ENCODE measurements at regions not wholly inside any gene's neighbourhood (a gene's known extent, or its start where the extent isn't known, plus 50 kb on each side); places are given as distances from the start of the nearest gene placed in this dataset.

DNA sequence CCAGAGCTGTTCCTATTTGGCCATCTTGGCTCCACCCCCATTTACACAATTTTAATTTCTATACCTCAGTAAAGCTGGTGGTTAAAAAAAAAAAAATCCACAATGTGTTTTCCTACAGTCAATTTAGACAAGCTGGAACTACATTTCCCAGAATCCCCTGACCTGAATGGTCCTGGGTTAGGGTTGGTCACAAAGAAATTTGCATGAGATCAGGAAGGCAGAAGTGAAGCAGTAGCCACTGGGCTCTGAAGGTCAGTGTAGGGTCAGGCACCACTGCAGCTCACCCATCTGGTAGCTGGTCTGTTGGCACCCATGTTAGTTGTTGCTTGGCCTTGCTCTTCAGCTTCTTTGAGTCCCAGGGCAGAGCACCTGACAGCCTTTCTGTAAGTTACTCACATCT is 210.7 kb upstream of the API5 start:
- no peak overlapping the region for H3K27ac Mint-ChIP-seq
- no peaks in the 10 kb centered on the region for H3K27me3 Mint-ChIP-seq (ENCODE audit: insufficient read depth)
- H3K4me1 Mint-ChIP-seq (ENCODE audit: low read depth), result no peaks in the 10 kb centered on the region
- H3K9me3 Mint-ChIP-seq, result peaks cover 3% of the 10 kb centered on the region
- H3K36me3 Mint-ChIP-seq (ENCODE audit: low read depth), result no peaks in the 10 kb centered on the region
- intact Hi-C loops (cut with micrococcal nuclease), result no loop called here
- H3K4me3 Mint-ChIP-seq, result no peak overlapping the region
- no peak for DNase-seq (ENCODE audit: low spot score)

DNA sequence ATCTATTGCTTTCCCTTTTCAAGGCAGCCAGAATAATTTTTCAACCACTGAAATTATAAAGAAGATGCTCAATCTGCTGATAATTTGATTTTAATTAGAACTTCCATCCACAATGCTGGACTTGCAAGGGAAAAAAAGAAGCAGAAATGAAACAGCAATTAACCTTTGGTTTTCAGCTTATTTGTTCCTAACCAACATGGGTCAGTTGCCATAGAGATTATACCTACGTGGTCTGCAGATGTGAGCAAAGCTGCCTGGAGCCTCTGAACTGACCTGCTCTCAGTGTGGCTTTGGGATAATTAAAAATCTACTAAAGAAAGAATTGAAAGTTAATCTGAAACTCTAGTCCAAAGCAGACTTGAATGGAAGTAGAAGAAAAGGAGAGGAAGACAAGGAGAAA is 195.7 kb upstream of the API5 start:
- DNase-seq (ENCODE audit: low spot score), result no peak

GRCh38 chr11:43119275-43119970 is 192.4 kb upstream of the API5 start:
- intact Hi-C loops (cut with micrococcal nuclease), result no loop called here
- Mint-ChIP-seq H3K4me1 (ENCODE audit: low read depth) (no peaks in the 10 kb centered on the region), H3K36me3 (ENCODE audit: low read depth) (no peaks in the 10 kb centered on the region), H3K27me3 (ENCODE audit: insufficient read depth) (no peaks in the 10 kb centered on the region), H3K4me3 (no peak overlapping the region), H3K9me3 (no peaks in the 10 kb centered on the region), H3K27ac (no peak overlapping the region)
- DNase-seq (ENCODE audit: low spot score), result no peak

More for the DNA sequence above, 195.7 kb upstream of the API5 start:
- intact Hi-C loops (cut with micrococcal nuclease), result no loop called here
- Mint-ChIP-seq H3K36me3 (ENCODE audit: low read depth) (no peaks in the 10 kb centered on the region), H3K9me3 (peaks cover 4% of the 10 kb centered on the region), H3K4me3 (no peak overlapping the region), H3K27me3 (ENCODE audit: insufficient read depth) (no peaks in the 10 kb centered on the region), H3K27ac (no peak overlapping the region), H3K4me1 (ENCODE audit: low read depth) (no peaks in the 10 kb centered on the region)

- Mint-ChIP-seq H3K27me3 (ENCODE audit: insufficient read depth) (no peaks in the 10 kb centered on the region), H3K4me3 (no peak overlapping the region), H3K27ac (no peak overlapping the region), H3K9me3 (no peaks in the 10 kb centered on the region), H3K4me1 (ENCODE audit: low read depth) (no peaks in the 10 kb centered on the region), H3K36me3 (ENCODE audit: low read depth) (no peaks in the 10 kb centered on the region)
- intact Hi-C loops (cut with micrococcal nuclease), result no loop called here
- DNase-seq (ENCODE audit: low spot score), result no peak
Measured at GRCh38 chr11:43122546-43122945, 189.2 kb upstream of the API5 start.

DNA sequence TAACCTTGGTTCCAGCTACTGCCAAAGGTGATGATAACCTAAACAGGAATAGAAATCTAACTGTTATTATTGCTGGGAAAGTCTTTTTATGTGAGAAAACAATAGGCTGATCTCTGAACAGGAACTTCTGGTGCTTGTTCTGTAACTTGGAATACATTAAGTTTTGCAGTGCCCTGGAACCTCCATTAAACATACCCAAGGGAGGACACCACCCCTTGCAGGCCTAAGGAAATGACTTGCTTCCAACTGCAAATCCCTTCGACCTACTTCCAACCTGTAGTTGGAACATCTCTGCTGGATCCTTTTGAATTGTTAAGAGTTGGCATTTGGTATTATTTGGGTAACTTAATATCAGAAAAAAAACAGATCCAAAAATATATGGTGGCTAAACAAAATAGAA is 188.4 kb upstream of the API5 start:
- H3K27ac Mint-ChIP-seq, result no peak overlapping the region
- no peaks in the 10 kb centered on the region for H3K27me3 Mint-ChIP-seq (ENCODE audit: insufficient read depth)
- H3K36me3 Mint-ChIP-seq (ENCODE audit: low read depth), result no peaks in the 10 kb centered on the region
- no peaks in the 10 kb centered on the region for H3K9me3 Mint-ChIP-seq
- H3K4me1 Mint-ChIP-seq (ENCODE audit: low read depth), result no peaks in the 10 kb centered on the region
- intact Hi-C loops (cut with micrococcal nuclease), result no loop called here
- no peak overlapping the region for H3K4me3 Mint-ChIP-seq
- no peak for DNase-seq (ENCODE audit: low spot score)

- no peaks in the 10 kb centered on the region for H3K27me3 Mint-ChIP-seq (ENCODE audit: insufficient read depth)
- H3K27ac Mint-ChIP-seq, result no peak overlapping the region
- intact Hi-C loops (cut with micrococcal nuclease), result no loop called here
- no peak for DNase-seq (ENCODE audit: low spot score)
- no peaks in the 10 kb centered on the region for H3K9me3 Mint-ChIP-seq
- H3K36me3 Mint-ChIP-seq (ENCODE audit: low read depth), result no peaks in the 10 kb centered on the region
- H3K4me3 Mint-ChIP-seq, result no peak overlapping the region
- no peaks in the 10 kb centered on the region for H3K4me1 Mint-ChIP-seq (ENCODE audit: low read depth)
Measured at GRCh38 chr11:43124272-43124935, 187.4 kb upstream of the API5 start.

DNA sequence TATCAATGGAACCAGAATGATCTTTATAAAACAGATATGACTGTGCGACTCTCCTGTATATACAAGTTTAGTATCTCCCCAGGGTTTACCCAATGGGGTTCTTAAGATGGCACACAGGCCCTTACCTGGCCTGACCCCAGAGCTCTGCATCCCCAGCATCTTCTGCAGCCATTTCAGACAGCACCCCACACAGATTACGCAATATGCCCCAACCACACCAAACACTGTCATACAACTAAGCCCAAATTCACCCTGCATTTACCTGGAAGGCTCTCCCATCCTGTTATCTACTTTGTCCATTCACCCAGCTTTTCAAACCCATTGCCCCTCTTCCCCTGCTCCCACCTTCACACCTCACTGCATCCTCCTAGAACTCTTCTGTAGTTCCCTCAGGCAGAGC is 182.5 kb upstream of the API5 start:
- Mint-ChIP-seq H3K4me1 (ENCODE audit: low read depth) (no peaks in the 10 kb centered on the region), H3K9me3 (no peaks in the 10 kb centered on the region), H3K4me3 (no peak overlapping the region), H3K27me3 (ENCODE audit: insufficient read depth) (no peaks in the 10 kb centered on the region), H3K27ac (no peak overlapping the region), H3K36me3 (ENCODE audit: low read depth) (no peaks in the 10 kb centered on the region)
- no peak for DNase-seq (ENCODE audit: low spot score)
- intact Hi-C loops (cut with micrococcal nuclease), result no loop called here

GRCh38 chr11:43130616-43131015 is 181.2 kb upstream of the API5 start:
- H3K4me1 Mint-ChIP-seq (ENCODE audit: low read depth), result no peaks in the 10 kb centered on the region
- H3K27me3 Mint-ChIP-seq (ENCODE audit: insufficient read depth), result no peaks in the 10 kb centered on the region
- no peaks in the 10 kb centered on the region for H3K36me3 Mint-ChIP-seq (ENCODE audit: low read depth)
- no peak overlapping the region for H3K27ac Mint-ChIP-seq
- no peak for DNase-seq (ENCODE audit: low spot score)
- H3K4me3 Mint-ChIP-seq, result no peak overlapping the region
- no peaks in the 10 kb centered on the region for H3K9me3 Mint-ChIP-seq
- intact Hi-C loops (cut with micrococcal nuclease), result no loop called here

DNA sequence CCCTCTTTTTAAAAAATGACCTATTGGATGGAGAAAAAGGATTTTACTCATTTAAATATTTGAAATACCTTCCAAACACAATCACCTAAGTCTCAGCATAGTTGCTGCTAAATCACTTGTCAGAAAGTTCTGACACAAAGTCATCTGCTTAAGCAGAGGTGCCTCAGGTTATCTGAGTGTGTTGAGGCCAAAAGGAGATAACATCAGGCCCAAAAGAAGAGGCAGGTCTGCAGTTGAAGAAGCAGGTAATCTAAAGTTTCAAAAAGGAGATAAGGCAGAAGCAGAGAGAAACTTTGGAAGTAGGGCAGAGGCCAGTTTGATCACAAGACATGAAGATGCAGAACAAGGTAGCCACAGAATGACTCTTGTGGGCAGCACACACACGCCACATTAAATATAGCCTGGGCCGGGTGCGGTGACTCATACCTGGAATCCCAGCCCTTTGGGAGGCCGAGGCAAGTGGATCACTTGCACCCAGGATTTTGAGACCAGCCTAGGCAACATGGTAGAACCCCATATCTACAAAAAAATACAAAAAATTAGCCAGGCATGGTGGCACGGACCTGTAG is 175.7 kb upstream of the API5 start:
- H3K36me3 Mint-ChIP-seq (ENCODE audit: low read depth), result no peaks in the 10 kb centered on the region
- DNase-seq (ENCODE audit: low spot score), result no peak
- no peaks in the 10 kb centered on the region for H3K4me1 Mint-ChIP-seq (ENCODE audit: low read depth)
- no peak overlapping the region for H3K4me3 Mint-ChIP-seq
- H3K9me3 Mint-ChIP-seq, result no peaks in the 10 kb centered on the region
- H3K27me3 Mint-ChIP-seq (ENCODE audit: insufficient read depth), result no peaks in the 10 kb centered on the region
- H3K27ac Mint-ChIP-seq, result no peak overlapping the region
- intact Hi-C loops (cut with micrococcal nuclease), result no loop called here

DNA sequence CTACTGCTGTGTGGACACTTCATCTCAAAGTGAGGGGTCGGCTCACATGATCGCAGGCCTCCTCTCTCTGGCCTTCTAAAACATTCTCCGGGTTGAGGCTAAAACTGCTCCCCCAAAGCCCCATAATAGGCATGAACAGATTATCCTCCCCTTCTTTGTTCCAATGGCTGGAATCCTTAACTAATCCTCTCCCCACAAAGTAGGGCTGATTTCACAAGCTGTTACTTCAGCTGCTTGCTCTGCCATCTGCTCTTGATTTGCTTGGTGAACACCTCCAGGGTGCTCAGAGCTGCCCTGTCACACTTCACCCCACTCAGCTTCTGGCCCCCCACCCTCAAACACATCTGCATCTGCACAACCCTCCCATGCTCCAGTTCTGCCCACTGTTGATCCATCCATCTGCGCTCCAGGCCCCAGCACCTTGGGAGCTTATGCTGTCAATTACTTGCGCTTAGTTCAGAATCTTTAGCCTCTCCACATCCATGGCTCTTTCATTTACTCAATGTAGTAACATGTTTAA is 173.1 kb upstream of the API5 start:
- H3K4me3 Mint-ChIP-seq, result no peak overlapping the region
- H3K27me3 Mint-ChIP-seq (ENCODE audit: insufficient read depth), result no peaks in the 10 kb centered on the region
- H3K27ac Mint-ChIP-seq, result no peak overlapping the region
- H3K4me1 Mint-ChIP-seq (ENCODE audit: low read depth), result no peaks in the 10 kb centered on the region
- no peaks in the 10 kb centered on the region for H3K36me3 Mint-ChIP-seq (ENCODE audit: low read depth)
- no peak for DNase-seq (ENCODE audit: low spot score)
- H3K9me3 Mint-ChIP-seq, result peaks cover 16% of the 10 kb centered on the region
- intact Hi-C loops (cut with micrococcal nuclease), result no loop called here

DNA sequence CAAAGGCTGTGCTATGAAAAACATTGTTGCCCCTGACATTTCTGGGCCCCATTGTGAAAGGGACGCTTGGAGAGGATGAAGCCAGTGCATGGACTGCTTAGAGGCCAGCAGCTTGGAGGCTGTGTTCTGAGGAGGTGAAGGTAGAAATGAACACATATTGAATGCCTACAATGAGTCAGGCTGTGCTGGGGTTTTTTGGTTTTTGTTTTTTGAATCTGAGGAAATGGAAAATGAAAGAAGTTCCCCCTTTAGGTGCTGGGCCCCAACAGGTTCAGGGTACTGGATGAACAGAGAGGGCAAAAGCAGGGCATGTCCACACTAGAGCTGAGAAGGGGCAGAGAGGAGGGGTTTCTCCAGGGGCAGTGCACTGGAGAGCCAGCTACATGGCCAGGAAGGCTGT is 166.1 kb upstream of the API5 start:
- no peak for DNase-seq (ENCODE audit: low spot score)
- no peak overlapping the region for H3K4me3 Mint-ChIP-seq

GRCh38 chr11:43150697-43151096 is 161.1 kb upstream of the API5 start:
- Mint-ChIP-seq H3K27me3 (ENCODE audit: insufficient read depth) (no peaks in the 10 kb centered on the region), H3K27ac (no peak overlapping the region), H3K36me3 (ENCODE audit: low read depth) (no peaks in the 10 kb centered on the region), H3K4me1 (ENCODE audit: low read depth) (peaks cover 12% of the 10 kb centered on the region), H3K4me3 (no peak overlapping the region), H3K9me3 (no peaks in the 10 kb centered on the region)
- no peak for DNase-seq (ENCODE audit: low spot score)
- intact Hi-C loops (cut with micrococcal nuclease), result no loop called here

More for the DNA sequence above, 166.1 kb upstream of the API5 start:
- H3K27me3 Mint-ChIP-seq (ENCODE audit: insufficient read depth), result no peaks in the 10 kb centered on the region
- H3K36me3 Mint-ChIP-seq (ENCODE audit: low read depth), result no peaks in the 10 kb centered on the region
- peaks cover 17% of the 10 kb centered on the region for H3K4me1 Mint-ChIP-seq (ENCODE audit: low read depth)
- peak overlapping the region; percentile 70 for H3K27ac Mint-ChIP-seq
- H3K9me3 Mint-ChIP-seq, result peaks cover 19% of the 10 kb centered on the region
- intact Hi-C loops (cut with micrococcal nuclease), result no loop called here

- intact Hi-C loops (cut with micrococcal nuclease), result no loop called here
- Mint-ChIP-seq H3K9me3 (peaks cover 11% of the 10 kb centered on the region), H3K27ac (no peak overlapping the region), H3K27me3 (ENCODE audit: insufficient read depth) (no peaks in the 10 kb centered on the region), H3K4me1 (ENCODE audit: low read depth) (no peaks in the 10 kb centered on the region), H3K36me3 (ENCODE audit: low read depth) (no peaks in the 10 kb centered on the region), H3K4me3 (no peak overlapping the region)
- no peak for DNase-seq (ENCODE audit: low spot score)
Measured at GRCh38 chr11:43164831-43165230, 147.0 kb upstream of the API5 start.
